ENCODE measurements at regions not wholly inside any gene's neighbourhood (a gene's known extent, or its start where the extent isn't known, plus 50 kb on each side); places are given as distances from the start of the nearest gene placed in this dataset.

DNA sequence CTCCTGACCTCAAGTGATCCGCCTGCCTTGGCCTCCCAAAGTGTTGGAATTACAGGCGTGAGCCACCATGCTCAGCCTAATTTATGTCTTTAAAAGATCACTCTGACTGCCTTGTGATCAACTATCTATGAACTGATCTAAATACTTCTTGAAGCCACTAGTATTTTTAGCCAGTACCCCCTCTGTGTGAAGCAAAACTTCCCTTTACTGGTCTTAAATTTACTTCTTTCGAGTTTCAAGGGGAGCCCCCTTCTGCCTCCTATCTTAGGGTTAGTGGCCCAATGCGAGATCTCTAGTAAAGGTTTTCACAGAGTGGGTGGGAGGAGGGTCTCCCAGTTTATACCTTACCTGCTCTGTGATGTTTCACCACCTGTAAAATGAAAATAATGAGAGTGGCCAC lies 66.1 kb upstream of the RPL11 start:
- DNase-seq (no peak), ATAC-seq (ENCODE audit: low read depth) (no peak)
- no peaks in the 10 kb centered on the region for H3K4me1 ChIP-seq (ENCODE audit: control insufficient read depth, insufficient read depth, low read length)
- H2BK20ac ChIP-seq (ENCODE audit: low read depth, low read length) = no peak overlapping the region
- H3K23ac ChIP-seq (ENCODE audit: low read depth, low read length) = no peak overlapping the region
- no peak overlapping the region for H3K4me2 ChIP-seq (ENCODE audit: low read depth, low read length)
- ChIA-PET POLR2A (ENCODE audit: unreplicated experiment) (no interaction called here), CTCF (no interaction called here)
- H3K79me1 ChIP-seq (ENCODE audit: low read depth in 1 of 2, low read length in 2 of 2) = no peaks in the 10 kb centered on the region
- H2BK15ac ChIP-seq (ENCODE audit: low read depth, low read length) = no peak overlapping the region
- H3K56ac ChIP-seq (ENCODE audit: extremely low read depth, insufficient read depth, low read length) = no peak overlapping the region
- dilution Hi-C loops (cut with HindIII; ENCODE audit: low sequenced_read_pairs, unreplicated experiment) (no loop called here), in situ Hi-C loops (cut with MboI; ENCODE audit: low sequenced_read_pairs) (loop anchor here (25.0 kb wide), 1 partner anchor 638 kb away; no protein-coding TSS in a partner anchor), intact Hi-C loops (cut with micrococcal nuclease) (no loop called here)
- H3K9ac ChIP-seq (ENCODE audit: low read depth, low read length) = no peak overlapping the region
- H3K4me3 ChIP-seq (ENCODE audit: insufficient read depth, low read depth, low read length) = no peak overlapping the region
- no peak overlapping the region for H3K27ac ChIP-seq (ENCODE audit: insufficient read depth, low read length)
- no TSS peak for BruUV-seq (replicated peaks)
- H2BK120ac ChIP-seq (ENCODE audit: low read depth, low read length) = no peak overlapping the region
- H2BK5ac ChIP-seq (ENCODE audit: low read depth, low read length, poor library complexity, severe bottlenecking) = no peak overlapping the region
- H3K4ac ChIP-seq (ENCODE audit: low read depth, low read length) = no peak overlapping the region
- no peaks in the 10 kb centered on the region for H3K36me3 ChIP-seq (ENCODE audit: control insufficient read depth, insufficient read depth, low read length)
- H4K20me1 ChIP-seq (ENCODE audit: insufficient read depth, low read length) = no peaks in the 10 kb centered on the region
- H3K9me3 ChIP-seq (ENCODE audit: control insufficient read depth, insufficient read depth, low read length) = no peaks in the 10 kb centered on the region
- no peak overlapping the region for H2AFZ ChIP-seq (replicated peaks; ENCODE audit: low read length, poor library complexity)
- no peak overlapping the region for H2AK5ac ChIP-seq (ENCODE audit: low read depth, low read length)
- no peak overlapping the region for H3K18ac ChIP-seq (ENCODE audit: low read depth, low read length)
- peaks cover 6% of the 10 kb centered on the region for H3K27me3 ChIP-seq (ENCODE audit: control insufficient read depth, insufficient read depth, low read length)
- H4K8ac ChIP-seq (ENCODE audit: low read depth in 2 of 2, low read length in 2 of 2) = no peak overlapping the region
- H2AK9ac ChIP-seq (replicated peaks; ENCODE audit: low read depth, low read length, poor library complexity) = no peak overlapping the region
- no peak overlapping the region for H4K91ac ChIP-seq (ENCODE audit: insufficient read depth, low read depth, low read length)
- no peaks in the 10 kb centered on the region; the same call in 1 of the 2 replicates for H3K9me1 ChIP-seq (ENCODE audit: insufficient read depth, low read length)
- TF ChIP-seq SMC3 (IDR thresholded peaks at IDR 0.05; ENCODE audit: low read depth, low read length) (no peak), RAD21 (IDR thresholded peaks at IDR 0.05; ENCODE audit: low read length) (no peak), NFE2L2 (IDR thresholded peaks at IDR 0.05; ENCODE audit: low read depth, low read length) (no peak), RFX5 (IDR thresholded peaks at IDR 0.05; ENCODE audit: low read depth, low read length) (no peak), MAFK (IDR thresholded peaks at IDR 0.05; ENCODE audit: low read depth, low read length) (no peak), MAZ (IDR thresholded peaks at IDR 0.05; ENCODE audit: borderline replicate concordance, low read depth, low read length) (no peak), FOS (IDR thresholded peaks at IDR 0.05; ENCODE audit: low read depth, low read length) (no peak), CHD1 (IDR thresholded peaks at IDR 0.05; ENCODE audit: low read depth, low read length) (no peak), RCOR1 (IDR thresholded peaks at IDR 0.05; ENCODE audit: insufficient replicate concordance, low read length) (no peak), CTCF (conservative IDR thresholded peaks at IDR 0.05; ENCODE audit: low read depth, low read length) (no peak), CEBPB (IDR thresholded peaks at IDR 0.05; ENCODE audit: low read depth, low read length) (no peak), POLR2A (IDR thresholded peaks at IDR 0.05; ENCODE audit: low read depth, low read length) (no peak), BHLHE40 (IDR thresholded peaks at IDR 0.05; ENCODE audit: low read depth, low read length) (no peak), MXI1 (IDR thresholded peaks at IDR 0.05; ENCODE audit: borderline replicate concordance, low read depth, low read length) (no peak)
- TF ChIP-seq, protein P1, sequence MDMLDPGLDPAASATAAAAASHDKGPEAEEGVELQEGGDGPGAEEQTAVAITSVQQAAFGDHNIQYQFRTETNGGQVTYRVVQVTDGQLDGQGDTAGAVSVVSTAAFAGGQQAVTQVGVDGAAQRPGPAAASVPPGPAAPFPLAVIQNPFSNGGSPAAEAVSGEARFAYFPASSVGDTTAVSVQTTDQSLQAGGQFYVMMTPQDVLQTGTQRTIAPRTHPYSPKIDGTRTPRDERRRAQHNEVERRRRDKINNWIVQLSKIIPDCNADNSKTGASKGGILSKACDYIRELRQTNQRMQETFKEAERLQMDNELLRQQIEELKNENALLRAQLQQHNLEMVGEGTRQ (IDR thresholded peaks at IDR 0.05; ENCODE audit: low read depth, low read length) = no peak
- TF ChIP-seq, protein P2, sequence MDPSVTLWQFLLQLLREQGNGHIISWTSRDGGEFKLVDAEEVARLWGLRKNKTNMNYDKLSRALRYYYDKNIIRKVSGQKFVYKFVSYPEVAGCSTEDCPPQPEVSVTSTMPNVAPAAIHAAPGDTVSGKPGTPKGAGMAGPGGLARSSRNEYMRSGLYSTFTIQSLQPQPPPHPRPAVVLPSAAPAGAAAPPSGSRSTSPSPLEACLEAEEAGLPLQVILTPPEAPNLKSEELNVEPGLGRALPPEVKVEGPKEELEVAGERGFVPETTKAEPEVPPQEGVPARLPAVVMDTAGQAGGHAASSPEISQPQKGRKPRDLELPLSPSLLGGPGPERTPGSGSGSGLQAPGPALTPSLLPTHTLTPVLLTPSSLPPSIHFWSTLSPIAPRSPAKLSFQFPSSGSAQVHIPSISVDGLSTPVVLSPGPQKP (IDR thresholded peaks at IDR 0.05; ENCODE audit: borderline replicate concordance, low read depth, low read length) = no peak
- WGBS, 2 experiments (ENCODE audit: extremely low coverage in 2 of 2, insufficient read length in 1 of 2) = 100% methylated on average over 2 of the region's 4 CpGs; no CpG with 5 or more reads in 1 of the 2 experiments
- no peak overlapping the region for H4K5ac ChIP-seq (ENCODE audit: low read depth, low read length)
- H3K14ac ChIP-seq (replicated peaks; ENCODE audit: low read depth, low read length) = no peak overlapping the region
